ENCODE measurements at regions not wholly inside any gene's neighbourhood (a gene's known extent, or its start where the extent isn't known, plus 50 kb on each side); places are given as distances from the start of the nearest gene placed in this dataset.

DNA sequence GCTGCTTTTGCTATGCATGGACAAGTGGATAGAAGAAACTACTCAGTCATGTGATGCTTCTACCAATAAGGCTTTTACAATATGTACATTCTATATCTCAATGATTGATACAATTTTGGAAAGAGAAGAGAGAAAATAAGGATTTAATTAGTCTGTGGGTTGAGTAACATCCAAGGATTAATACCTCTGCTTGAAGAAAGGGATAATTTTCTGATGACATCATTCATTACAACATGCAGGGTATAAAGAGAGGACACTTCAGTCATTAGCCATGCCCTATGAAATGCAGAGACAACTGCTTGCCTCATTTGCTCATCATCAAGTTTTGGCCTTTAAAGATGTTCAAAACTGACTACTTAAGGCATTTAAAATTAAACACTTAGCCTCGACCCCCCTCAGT, 237.3 kb downstream of the AHR start:
- Histone ChIP-seq H3K9ac (ENCODE audit: low read length in 2 of 2) (no peak overlapping the region), H3K36me3 (ENCODE audit: control insufficient read depth in 2 of 2, insufficient read depth in 2 of 2, low read length in 2 of 2) (no peaks in the 10 kb centered on the region), H3K4me1 (ENCODE audit: control insufficient read depth, insufficient read depth, low read length) (no peaks in the 10 kb centered on the region), H3K4me3 (ENCODE audit: low read length in 2 of 2) (no peak overlapping the region), H3K27ac (ENCODE audit: low read length) (no peak overlapping the region), H3K27me3 (ENCODE audit: control insufficient read depth in 1 of 2, insufficient read depth in 2 of 2, low read length in 2 of 2) (no peaks in the 10 kb centered on the region), H3K9me3 (ENCODE audit: control insufficient read depth in 2 of 2, low read length in 2 of 2) (no peaks in the 10 kb centered on the region)

DNA sequence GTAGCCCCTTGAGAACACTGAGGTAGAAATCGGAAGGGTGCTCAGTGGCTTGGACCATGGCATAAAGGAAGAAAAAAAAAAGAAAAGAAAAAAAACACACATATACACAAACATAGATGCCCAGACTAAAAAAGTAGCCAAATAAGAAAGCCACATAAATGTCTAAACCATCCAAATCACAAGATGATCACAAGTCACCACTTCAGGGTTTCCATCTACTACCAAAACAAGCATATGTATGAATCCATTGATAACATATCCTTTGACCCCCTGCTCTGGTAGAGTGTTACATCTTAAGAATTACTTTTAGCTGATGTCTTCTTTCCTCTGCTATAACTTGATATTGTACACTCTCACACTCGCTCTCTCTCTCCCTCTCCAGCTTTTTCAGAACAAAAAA, 245.9 kb downstream of the AHR start:
- H3K9ac ChIP-seq (ENCODE audit: low read length in 2 of 2) = no peak overlapping the region
- no peaks in the 10 kb centered on the region for H3K36me3 ChIP-seq (ENCODE audit: control insufficient read depth in 2 of 2, insufficient read depth in 2 of 2, low read length in 2 of 2)
- no peaks in the 10 kb centered on the region for H3K27me3 ChIP-seq (ENCODE audit: control insufficient read depth in 1 of 2, insufficient read depth in 2 of 2, low read length in 2 of 2)
- H3K4me1 ChIP-seq (ENCODE audit: control insufficient read depth, insufficient read depth, low read length) = no peaks in the 10 kb centered on the region
- H3K9me3 ChIP-seq (ENCODE audit: control insufficient read depth in 2 of 2, low read length in 2 of 2) = no peaks in the 10 kb centered on the region
- no peak overlapping the region for H3K4me3 ChIP-seq (ENCODE audit: low read length in 2 of 2)
- no peak overlapping the region for H3K27ac ChIP-seq (ENCODE audit: low read length)

DNA sequence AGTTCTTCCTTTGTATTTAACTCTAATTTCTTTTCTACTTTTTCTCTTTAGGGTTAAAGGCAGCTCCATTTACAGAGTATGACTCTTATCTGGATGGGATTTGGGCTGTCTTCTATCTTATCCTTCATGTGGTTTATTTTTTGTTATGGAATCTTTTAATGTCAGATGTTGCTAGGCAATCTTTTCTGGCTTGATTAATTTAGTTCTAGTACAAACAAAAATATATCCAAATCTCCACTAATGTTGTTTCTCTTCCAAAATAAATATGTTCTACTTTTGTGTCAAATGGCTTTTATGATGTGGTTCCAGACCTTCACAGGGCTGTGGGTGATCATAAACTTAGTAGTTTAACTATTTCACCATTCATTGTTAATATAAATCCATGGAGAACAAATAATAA, 246.9 kb downstream of the AHR start:
- no peaks in the 10 kb centered on the region for H3K4me1 ChIP-seq (ENCODE audit: control insufficient read depth, insufficient read depth, low read length)
- H3K4me3 ChIP-seq (ENCODE audit: low read length in 2 of 2) = no peak overlapping the region
- H3K27ac ChIP-seq (ENCODE audit: low read length) = no peak overlapping the region
- H3K36me3 ChIP-seq (ENCODE audit: control insufficient read depth in 2 of 2, insufficient read depth in 2 of 2, low read length in 2 of 2) = no peaks in the 10 kb centered on the region
- H3K9ac ChIP-seq (ENCODE audit: low read length in 2 of 2) = peak overlapping the region in 1 of 2 donors; percentile 19
- no peaks in the 10 kb centered on the region for H3K27me3 ChIP-seq (ENCODE audit: control insufficient read depth in 1 of 2, insufficient read depth in 2 of 2, low read length in 2 of 2)
- no peaks in the 10 kb centered on the region for H3K9me3 ChIP-seq (ENCODE audit: control insufficient read depth in 2 of 2, low read length in 2 of 2)

DNA sequence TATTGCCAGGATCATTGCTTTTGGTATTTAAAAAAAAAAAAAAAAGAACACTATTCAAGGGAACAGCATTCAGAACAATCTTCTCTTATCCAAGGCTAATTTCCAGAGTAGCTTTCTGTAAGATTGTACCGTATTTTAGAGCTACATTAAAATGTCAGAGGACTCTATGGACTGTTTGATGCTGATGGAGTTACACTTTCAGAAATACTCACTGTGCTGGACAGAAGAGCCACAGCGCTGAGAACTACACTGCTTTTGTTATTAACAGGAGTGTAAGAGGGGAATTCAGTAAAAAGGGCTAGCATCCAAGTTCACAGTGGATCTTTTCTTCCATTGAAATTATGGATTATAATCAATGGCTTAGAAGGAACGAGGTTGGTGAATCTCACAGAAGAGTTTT, 247.7 kb downstream of the AHR start:
- H3K4me3 ChIP-seq (ENCODE audit: low read length in 2 of 2) = no peak overlapping the region
- no peak overlapping the region for H3K27ac ChIP-seq (ENCODE audit: low read length)
- no peak overlapping the region for H3K9ac ChIP-seq (ENCODE audit: low read length in 2 of 2)
- no peaks in the 10 kb centered on the region for H3K36me3 ChIP-seq (ENCODE audit: control insufficient read depth in 2 of 2, insufficient read depth in 2 of 2, low read length in 2 of 2)
- no peaks in the 10 kb centered on the region for H3K4me1 ChIP-seq (ENCODE audit: control insufficient read depth, insufficient read depth, low read length)
- no peaks in the 10 kb centered on the region for H3K9me3 ChIP-seq (ENCODE audit: control insufficient read depth in 2 of 2, low read length in 2 of 2)
- no peaks in the 10 kb centered on the region for H3K27me3 ChIP-seq (ENCODE audit: control insufficient read depth in 1 of 2, insufficient read depth in 2 of 2, low read length in 2 of 2)

DNA sequence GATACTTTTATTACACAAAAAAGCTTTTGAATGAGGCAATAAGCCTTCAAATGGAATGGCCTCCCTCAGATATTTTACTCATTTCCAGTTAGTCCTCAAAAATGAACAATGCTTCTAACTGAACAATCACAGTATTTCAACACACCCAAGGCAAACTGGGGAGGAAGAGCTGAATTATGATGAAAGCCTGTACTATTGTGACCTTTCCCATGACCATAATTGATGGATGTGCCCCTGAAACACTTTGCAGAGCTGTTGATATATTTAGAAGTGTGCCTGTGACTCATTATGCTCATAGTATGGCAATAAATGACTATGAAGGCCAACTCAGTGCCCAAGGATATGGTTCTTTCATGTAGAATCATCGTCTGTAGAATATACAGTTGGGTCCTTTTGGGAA, 248.1 kb downstream of the AHR start:
- Histone ChIP-seq H3K27me3 (ENCODE audit: control insufficient read depth in 1 of 2, insufficient read depth in 2 of 2, low read length in 2 of 2) (no peaks in the 10 kb centered on the region), H3K36me3 (ENCODE audit: control insufficient read depth in 2 of 2, insufficient read depth in 2 of 2, low read length in 2 of 2) (no peaks in the 10 kb centered on the region), H3K9ac (ENCODE audit: low read length in 2 of 2) (no peak overlapping the region), H3K4me3 (ENCODE audit: low read length in 2 of 2) (no peak overlapping the region), H3K4me1 (ENCODE audit: control insufficient read depth, insufficient read depth, low read length) (no peaks in the 10 kb centered on the region), H3K9me3 (ENCODE audit: control insufficient read depth in 2 of 2, low read length in 2 of 2) (no peaks in the 10 kb centered on the region), H3K27ac (ENCODE audit: low read length) (no peak overlapping the region)

DNA sequence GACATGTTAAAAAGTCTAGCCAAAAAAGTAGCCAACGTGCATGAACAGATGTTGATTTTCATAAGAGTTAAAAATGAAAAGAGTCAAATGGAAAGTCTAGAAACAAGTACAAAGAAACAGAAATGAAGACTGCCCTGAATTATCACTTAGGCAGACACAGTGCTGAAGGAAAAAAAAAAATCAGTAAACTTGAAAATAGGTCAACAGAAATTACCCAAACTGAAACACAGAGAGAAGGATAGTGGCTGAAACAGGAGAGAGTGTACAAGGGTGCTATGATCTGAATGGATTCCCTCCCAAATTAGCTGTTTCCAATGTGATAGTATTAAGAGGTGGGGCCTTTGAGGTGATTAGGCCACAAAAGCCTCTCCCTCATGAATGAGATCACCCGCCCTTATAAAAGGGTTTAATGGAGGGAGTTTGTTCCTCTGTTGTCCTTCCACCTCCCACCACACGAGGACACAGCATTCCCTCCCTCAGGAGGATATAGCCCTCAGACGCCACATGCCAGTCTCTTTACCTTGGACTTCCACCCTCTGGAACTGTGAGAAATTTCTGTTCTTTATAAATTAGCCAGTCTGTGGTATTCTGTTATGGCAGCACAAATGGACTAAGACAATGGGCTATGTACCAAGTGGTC, 249.7 kb downstream of the AHR start:
- Histone ChIP-seq H3K9me3 (ENCODE audit: control insufficient read depth in 2 of 2, low read length in 2 of 2) (no peaks in the 10 kb centered on the region), H3K27ac (ENCODE audit: low read length) (no peak overlapping the region), H3K27me3 (ENCODE audit: control insufficient read depth in 1 of 2, insufficient read depth in 2 of 2, low read length in 2 of 2) (no peaks in the 10 kb centered on the region), H3K36me3 (ENCODE audit: control insufficient read depth in 2 of 2, insufficient read depth in 2 of 2, low read length in 2 of 2) (no peaks in the 10 kb centered on the region), H3K4me3 (ENCODE audit: low read length in 2 of 2) (no peak overlapping the region), H3K9ac (ENCODE audit: low read length in 2 of 2) (no peak overlapping the region), H3K4me1 (ENCODE audit: control insufficient read depth, insufficient read depth, low read length) (no peaks in the 10 kb centered on the region)

DNA sequence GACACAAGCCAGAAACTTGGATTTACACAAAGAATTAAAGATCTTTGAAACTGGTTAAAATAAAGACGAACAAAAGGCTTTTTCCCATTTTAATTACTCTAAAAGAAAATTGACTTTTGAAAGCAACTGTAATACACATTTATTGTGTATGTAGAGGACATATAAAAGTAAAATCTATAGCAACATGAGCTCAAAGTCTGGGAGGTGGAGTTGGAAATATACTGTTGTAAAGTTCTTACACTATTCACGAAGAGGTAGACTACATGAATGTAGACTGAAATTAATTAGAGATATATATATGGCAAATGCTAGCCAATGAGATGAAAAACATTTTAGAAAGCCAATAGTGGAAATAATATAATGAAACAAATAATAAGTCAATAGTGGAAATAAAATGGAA, 251.0 kb downstream of the AHR start:
- Histone ChIP-seq H3K9ac (ENCODE audit: low read length in 2 of 2) (no peak overlapping the region), H3K4me3 (ENCODE audit: low read length in 2 of 2) (no peak overlapping the region), H3K36me3 (ENCODE audit: control insufficient read depth in 2 of 2, insufficient read depth in 2 of 2, low read length in 2 of 2) (no peaks in the 10 kb centered on the region), H3K27me3 (ENCODE audit: control insufficient read depth in 1 of 2, insufficient read depth in 2 of 2, low read length in 2 of 2) (no peaks in the 10 kb centered on the region), H3K27ac (ENCODE audit: low read length) (no peak overlapping the region), H3K4me1 (ENCODE audit: control insufficient read depth, insufficient read depth, low read length) (no peaks in the 10 kb centered on the region), H3K9me3 (ENCODE audit: control insufficient read depth in 2 of 2, low read length in 2 of 2) (no peaks in the 10 kb centered on the region)

DNA sequence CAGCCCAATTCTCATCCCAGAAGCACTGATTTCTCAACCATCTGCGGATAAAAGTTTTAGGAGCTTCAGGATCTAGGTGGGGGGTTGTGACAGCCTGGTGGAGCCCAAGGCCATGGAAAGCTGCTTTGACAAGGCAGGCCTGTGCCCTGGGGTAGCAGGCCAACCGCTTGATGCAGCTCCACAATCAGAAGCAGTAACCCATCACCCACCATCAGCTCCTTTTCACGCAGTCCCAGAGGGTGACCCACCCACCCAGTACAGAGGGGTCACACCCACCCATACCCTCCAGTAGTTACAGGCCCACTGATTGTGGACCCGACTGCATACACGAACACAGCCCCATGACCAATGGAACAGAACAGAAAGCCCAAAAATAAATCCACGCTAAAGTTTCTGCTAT, 253.9 kb downstream of the AHR start:
- Histone ChIP-seq H3K4me3 (ENCODE audit: low read length in 2 of 2) (no peak overlapping the region), H3K4me1 (ENCODE audit: control insufficient read depth, insufficient read depth, low read length) (peaks cover 7% of the 10 kb centered on the region), H3K9ac (ENCODE audit: low read length in 2 of 2) (no peak overlapping the region), H3K9me3 (ENCODE audit: control insufficient read depth in 2 of 2, low read length in 2 of 2) (no peaks in the 10 kb centered on the region), H3K27me3 (ENCODE audit: control insufficient read depth in 1 of 2, insufficient read depth in 2 of 2, low read length in 2 of 2) (no peaks in the 10 kb centered on the region), H3K27ac (ENCODE audit: low read length) (no peak overlapping the region), H3K36me3 (ENCODE audit: control insufficient read depth in 2 of 2, insufficient read depth in 2 of 2, low read length in 2 of 2) (no peaks in the 10 kb centered on the region)

DNA sequence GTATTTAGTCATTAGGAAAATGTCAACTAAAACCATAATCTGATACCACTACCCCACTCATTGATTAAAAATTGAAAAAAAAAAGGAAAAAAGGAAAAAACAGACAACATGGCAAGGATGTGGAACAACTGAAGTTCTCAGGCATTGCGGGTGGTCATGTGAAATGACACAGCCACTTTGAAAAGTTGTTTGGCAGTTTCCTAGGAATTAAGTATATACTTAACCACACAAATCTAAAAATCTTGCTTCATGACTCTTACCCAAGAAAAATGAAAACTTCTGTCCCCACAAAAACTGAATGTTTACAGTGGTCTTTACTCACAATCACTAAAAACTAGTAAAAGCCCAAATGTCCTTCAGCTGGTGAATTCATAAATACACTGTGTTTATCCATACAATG, 254.5 kb downstream of the AHR start:
- Histone ChIP-seq H3K27ac (ENCODE audit: low read length) (no peak overlapping the region), H3K4me1 (ENCODE audit: control insufficient read depth, insufficient read depth, low read length) (peaks cover 7% of the 10 kb centered on the region), H3K27me3 (ENCODE audit: control insufficient read depth in 1 of 2, insufficient read depth in 2 of 2, low read length in 2 of 2) (no peaks in the 10 kb centered on the region)

DNA sequence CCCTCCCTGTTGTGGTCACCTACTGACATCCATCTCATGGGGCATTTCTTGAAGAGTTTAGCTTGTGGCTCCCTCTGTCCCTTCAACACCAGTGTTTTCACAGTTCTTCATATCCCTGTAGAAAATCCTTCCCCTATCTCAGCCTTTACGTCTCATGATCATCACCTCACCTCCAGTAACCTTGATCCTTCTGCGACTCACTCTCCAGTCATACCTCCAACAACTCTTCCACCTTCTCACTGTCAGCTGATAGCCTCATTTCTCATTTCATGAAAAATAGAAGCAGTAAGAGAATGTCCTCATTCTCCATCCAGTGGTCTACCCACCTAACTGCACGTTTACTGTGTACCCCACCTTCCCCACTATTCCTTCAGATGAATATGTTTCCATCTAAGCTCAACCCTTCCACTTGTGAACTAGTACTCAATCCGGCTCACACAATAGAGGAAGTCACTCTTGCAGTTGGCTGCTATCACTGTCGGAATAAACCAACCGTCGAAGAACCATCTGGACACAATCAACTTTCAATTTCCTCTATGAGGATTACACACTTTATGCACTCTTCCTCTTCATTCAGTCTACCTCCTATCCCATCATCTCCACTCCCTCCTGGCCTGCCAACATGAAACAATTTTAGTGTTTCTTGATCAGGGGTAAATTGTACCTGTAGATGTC, 256.0 kb downstream of the AHR start:
- Histone ChIP-seq H3K4me1 (ENCODE audit: control insufficient read depth, insufficient read depth, low read length) (peaks cover 7% of the 10 kb centered on the region), H3K27me3 (ENCODE audit: control insufficient read depth in 1 of 2, insufficient read depth in 2 of 2, low read length in 2 of 2) (no peaks in the 10 kb centered on the region), H3K27ac (ENCODE audit: low read length) (no peak overlapping the region), H3K4me3 (ENCODE audit: low read length in 2 of 2) (no peak overlapping the region), H3K9ac (ENCODE audit: low read length in 2 of 2) (no peak overlapping the region), H3K9me3 (ENCODE audit: control insufficient read depth in 2 of 2, low read length in 2 of 2) (no peaks in the 10 kb centered on the region), H3K36me3 (ENCODE audit: control insufficient read depth in 2 of 2, insufficient read depth in 2 of 2, low read length in 2 of 2) (no peaks in the 10 kb centered on the region)

More for the DNA sequence above, 254.5 kb downstream of the AHR start:
- Histone ChIP-seq H3K9me3 (ENCODE audit: control insufficient read depth in 2 of 2, low read length in 2 of 2) (no peaks in the 10 kb centered on the region), H3K4me3 (ENCODE audit: low read length in 2 of 2) (no peak overlapping the region), H3K36me3 (ENCODE audit: control insufficient read depth in 2 of 2, insufficient read depth in 2 of 2, low read length in 2 of 2) (no peaks in the 10 kb centered on the region), H3K9ac (ENCODE audit: low read length in 2 of 2) (no peak overlapping the region)

DNA sequence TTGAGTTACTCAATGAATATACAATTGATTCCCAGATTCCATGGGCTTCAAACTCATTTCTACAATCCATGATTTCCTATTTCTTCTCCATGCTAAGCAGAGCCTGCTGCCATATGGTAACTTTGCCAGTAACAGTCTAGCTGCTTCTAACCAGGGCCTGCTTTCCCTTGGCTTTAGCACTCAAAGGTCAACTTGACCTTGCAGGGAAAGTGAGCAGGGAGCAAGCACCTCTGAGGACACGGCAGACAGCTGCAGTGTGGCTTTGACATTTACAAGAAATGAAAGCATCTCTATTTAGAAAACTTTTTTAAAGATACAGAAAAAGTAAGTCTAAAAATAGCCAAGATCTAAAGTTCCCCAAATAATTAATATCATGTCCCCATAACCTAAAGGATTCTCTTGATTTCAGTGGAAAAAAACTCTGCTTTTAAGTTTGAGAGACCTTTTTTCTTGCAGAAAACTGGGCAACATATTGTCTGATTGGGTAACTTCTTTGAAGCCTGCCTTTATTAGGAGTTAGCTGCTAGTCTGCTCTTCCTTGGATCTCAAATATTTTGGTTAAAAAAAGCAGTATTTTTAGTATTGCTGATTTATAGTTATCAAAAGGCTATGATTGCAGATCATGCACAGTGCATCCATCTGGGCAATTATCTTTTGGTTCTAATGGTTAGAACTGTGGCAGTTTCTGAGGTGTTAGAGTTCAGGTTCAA, 257.9 kb downstream of the AHR start:
- Histone ChIP-seq H3K4me1 (ENCODE audit: control insufficient read depth, insufficient read depth, low read length) (peaks cover 7% of the 10 kb centered on the region), H3K27ac (ENCODE audit: low read length) (peak overlapping the region; percentile 12), H3K9ac (ENCODE audit: low read length in 2 of 2) (no peak overlapping the region), H3K4me3 (ENCODE audit: low read length in 2 of 2) (no peak overlapping the region), H3K9me3 (ENCODE audit: control insufficient read depth in 2 of 2, low read length in 2 of 2) (no peaks in the 10 kb centered on the region), H3K36me3 (ENCODE audit: control insufficient read depth in 2 of 2, insufficient read depth in 2 of 2, low read length in 2 of 2) (no peaks in the 10 kb centered on the region), H3K27me3 (ENCODE audit: control insufficient read depth in 1 of 2, insufficient read depth in 2 of 2, low read length in 2 of 2) (no peaks in the 10 kb centered on the region)
